OCI-LY1 (cell line): ENCODE measurements at regions not wholly inside any gene's neighbourhood (a gene's known extent, or its start where the extent isn't known, plus 50 kb on each side); places are given as distances from the start of the nearest gene placed in this dataset.

ENCODE experiments used
- CTCF ChIP-seq: fragments of 200-600 bp; sonication (generic), shearing (Covaris generic); IDR thresholded peaks from 2 replicates; pipeline ENCODE4 v1.5.1; 2017; ENCODE audit warnings: mild to moderate bottlenecking, antibody characterized with exemption, low read length, moderate library complexity, mixed read lengths
- EZH2 ChIP-seq: fragments of 200-600 bp; sonication (generic), shearing (Covaris generic); IDR thresholded peaks from 2 replicates; pipeline ENCODE4 v1.8.0; 2017; ENCODE audit warnings: borderline replicate concordance, mixed run types, mild to moderate bottlenecking, antibody characterized with exemption, low read length, moderate library complexity, mixed read lengths

DNA sequence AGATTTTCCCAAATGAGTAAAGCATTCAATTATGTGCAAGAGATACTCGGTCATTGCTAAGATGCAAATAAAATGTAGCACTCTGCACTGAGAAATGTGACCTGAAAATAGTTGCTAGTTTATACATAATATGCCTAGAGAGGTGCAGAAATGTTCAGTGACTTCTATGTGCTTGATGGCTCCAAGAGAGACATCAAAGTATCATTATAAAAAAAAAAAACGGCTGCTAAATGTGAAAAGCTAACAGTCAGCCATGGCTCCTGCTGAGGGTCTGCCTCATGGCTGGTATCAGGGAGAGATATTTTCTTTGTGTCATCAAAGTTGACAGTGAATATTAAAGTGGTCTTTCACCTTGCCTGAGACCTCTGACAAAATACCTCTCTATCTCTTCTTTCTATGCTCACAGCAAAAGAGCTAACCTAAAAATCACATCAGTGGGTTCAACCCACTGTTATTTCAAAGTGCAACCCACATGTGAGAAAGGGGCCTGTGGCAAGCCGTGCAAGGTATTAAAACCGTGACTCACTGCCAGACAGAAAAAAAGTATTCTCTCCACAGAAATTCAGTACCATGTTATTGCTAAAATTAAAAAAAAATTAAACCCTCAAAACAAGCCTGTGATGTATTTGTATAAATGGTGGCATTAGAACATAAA lies 259.0 kb downstream of the HIVEP2 start:
- no peak for TF ChIP-seq CTCF
- TF ChIP-seq EZH2 = no peak
